ENCODE measurements at regions not wholly inside any gene's neighbourhood (a gene's known extent, or its start where the extent isn't known, plus 50 kb on each side); places are given as distances from the start of the nearest gene placed in this dataset.

- no peak for DNase-seq (ENCODE audit: low spot score)
- no peak for TF ChIP-seq CTCF (IDR thresholded peaks at IDR 0.05; ENCODE audit: extremely low read depth, insufficient read depth, missing control alignments)
- in situ Hi-C loops (cut with MboI; ENCODE audit: low pct_unique_long_range_greater_than_20kb, low sequenced_read_pairs, unreplicated experiment): no loop called here
Measured at GRCh38 chr7:41287559-41288335, 415.1 kb downstream of the INHBA start.

- no peak for DNase-seq (ENCODE audit: low spot score)
- in situ Hi-C loops (cut with MboI; ENCODE audit: low pct_unique_long_range_greater_than_20kb, low sequenced_read_pairs, unreplicated experiment): no loop called here
- TF ChIP-seq CTCF (IDR thresholded peaks at IDR 0.05; ENCODE audit: extremely low read depth, insufficient read depth, missing control alignments): no peak
Measured at GRCh38 chr7:41280491-41280890, 422.4 kb downstream of the INHBA start.

- in situ Hi-C loops (cut with MboI; ENCODE audit: low pct_unique_long_range_greater_than_20kb, low sequenced_read_pairs, unreplicated experiment): no loop called here
- no peak for TF ChIP-seq CTCF (IDR thresholded peaks at IDR 0.05; ENCODE audit: extremely low read depth, insufficient read depth, missing control alignments)
- no peak for DNase-seq (ENCODE audit: low spot score)
Measured at GRCh38 chr7:41277561-41277960, 425.3 kb downstream of the INHBA start.

- no peak for TF ChIP-seq CTCF (IDR thresholded peaks at IDR 0.05; ENCODE audit: extremely low read depth, insufficient read depth, missing control alignments)
- DNase-seq (ENCODE audit: low spot score): no peak
- in situ Hi-C loops (cut with MboI; ENCODE audit: low pct_unique_long_range_greater_than_20kb, low sequenced_read_pairs, unreplicated experiment): no loop called here
Measured at GRCh38 chr7:41275255-41275654, 427.6 kb downstream of the INHBA start.

GRCh38 chr7:41274179-41274578 is 428.7 kb downstream of the INHBA start:
- no peak for DNase-seq (ENCODE audit: low spot score)
- no peak for TF ChIP-seq CTCF (IDR thresholded peaks at IDR 0.05; ENCODE audit: extremely low read depth, insufficient read depth, missing control alignments)
- in situ Hi-C loops (cut with MboI; ENCODE audit: low pct_unique_long_range_greater_than_20kb, low sequenced_read_pairs, unreplicated experiment): no loop called here

- no peak for TF ChIP-seq CTCF (IDR thresholded peaks at IDR 0.05; ENCODE audit: extremely low read depth, insufficient read depth, missing control alignments)
- in situ Hi-C loops (cut with MboI; ENCODE audit: low pct_unique_long_range_greater_than_20kb, low sequenced_read_pairs, unreplicated experiment): no loop called here
- DNase-seq (ENCODE audit: low spot score): no peak
Measured at GRCh38 chr7:41272664-41273063, 430.2 kb downstream of the INHBA start.
